Inflammatory macrophage (primary cell): ENCODE measurements at regions not wholly inside any gene's neighbourhood (a gene's known extent, or its start where the extent isn't known, plus 50 kb on each side); places are given as distances from the start of the nearest gene placed in this dataset.

Source experiments
- DNase-seq, 2 donors: peaks; one replicate each; pipeline ENCODE4 v3.0.0-alpha.2; 2020 to 2022

DNA sequence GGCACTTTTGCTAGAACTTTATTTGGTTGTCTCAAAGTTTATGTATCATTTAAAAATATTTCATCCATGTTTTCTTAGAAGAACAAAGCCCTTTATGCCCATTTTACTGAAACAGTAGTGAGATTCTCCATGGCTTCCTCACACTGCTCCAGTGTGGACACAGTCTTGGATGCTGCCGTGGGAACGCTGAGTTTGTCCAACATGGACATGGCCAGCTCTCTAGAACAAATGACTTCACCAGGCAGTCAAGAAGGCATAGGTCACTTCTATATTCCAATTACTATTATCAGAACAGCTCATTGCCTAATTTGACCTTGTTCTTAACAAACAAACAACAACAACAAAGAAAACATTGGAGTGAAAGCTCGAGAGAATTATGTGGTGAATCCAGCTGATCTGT lies 414.1 kb upstream of the ID2 start:
- no peak for DNase-seq

DNA sequence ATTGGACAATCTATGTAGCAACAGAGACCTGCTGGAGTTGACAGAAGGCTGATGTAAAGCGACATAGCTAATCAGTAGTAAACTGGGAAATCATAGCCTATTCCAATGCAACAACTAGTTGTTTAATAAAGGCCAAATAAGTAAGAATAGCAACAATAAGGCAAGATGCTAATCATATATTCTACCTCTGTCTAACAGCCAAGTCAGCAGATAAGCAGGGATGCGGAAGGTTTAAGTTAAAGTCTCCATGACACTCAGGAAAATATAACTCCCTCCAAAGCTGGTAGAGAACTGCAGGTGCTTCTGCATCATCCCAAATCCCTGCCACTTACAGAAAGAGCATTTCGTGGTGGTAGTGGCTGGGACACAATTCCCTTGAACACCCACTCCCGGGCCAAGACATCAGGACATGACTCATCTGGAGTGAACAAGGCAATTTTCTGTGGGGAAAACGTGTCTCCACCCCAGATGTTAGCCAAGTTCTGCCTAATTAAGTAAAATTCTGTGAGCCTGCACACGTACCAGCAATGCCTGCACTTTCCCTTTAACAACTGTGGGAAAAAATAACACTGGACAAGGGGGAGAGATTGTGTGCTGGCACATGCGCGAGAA lies 413.6 kb upstream of the ID2 start:
- peak; percentile 43 to 56 for DNase-seq

DNA sequence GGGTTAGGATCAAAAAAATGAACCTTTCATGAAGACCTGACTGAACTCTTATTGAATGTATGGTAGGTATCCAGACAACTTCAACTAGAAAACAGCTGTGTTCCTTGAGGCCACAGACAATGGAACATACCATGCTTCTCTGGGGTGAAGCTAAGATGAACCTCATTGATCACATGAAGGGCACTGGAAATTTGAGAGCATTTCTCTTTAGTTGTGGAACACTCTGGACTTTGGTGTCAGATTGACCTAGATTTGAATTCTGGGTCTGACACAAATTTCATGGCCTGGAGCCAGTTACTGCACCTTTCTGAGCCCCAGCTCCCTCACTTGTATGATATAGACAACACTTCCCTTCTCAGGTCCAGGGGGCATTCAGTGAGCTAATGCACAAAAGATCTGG lies 411.2 kb upstream of the ID2 start:
- DNase-seq, result no peak

DNA sequence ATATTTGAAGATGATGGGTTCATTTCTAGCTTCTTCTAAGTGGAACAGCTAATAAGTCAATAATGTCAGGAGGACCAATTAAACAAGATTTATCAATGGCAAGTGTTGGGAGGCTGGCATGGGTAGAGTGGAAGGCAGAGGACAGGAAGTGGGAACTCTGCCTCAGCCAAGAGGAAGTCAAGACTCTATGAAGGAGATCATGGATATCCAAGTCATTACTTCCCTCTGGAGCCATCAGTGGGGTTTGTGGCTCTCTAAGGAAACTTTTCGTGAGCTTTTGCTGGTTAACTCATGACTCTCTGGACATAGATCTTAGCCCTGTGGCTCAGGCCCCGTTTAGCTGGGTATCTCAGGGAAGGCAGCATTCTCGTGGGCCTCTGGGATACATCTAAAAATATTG lies 410.4 kb upstream of the ID2 start:
- peak; percentile 10 to 31 for DNase-seq

DNA sequence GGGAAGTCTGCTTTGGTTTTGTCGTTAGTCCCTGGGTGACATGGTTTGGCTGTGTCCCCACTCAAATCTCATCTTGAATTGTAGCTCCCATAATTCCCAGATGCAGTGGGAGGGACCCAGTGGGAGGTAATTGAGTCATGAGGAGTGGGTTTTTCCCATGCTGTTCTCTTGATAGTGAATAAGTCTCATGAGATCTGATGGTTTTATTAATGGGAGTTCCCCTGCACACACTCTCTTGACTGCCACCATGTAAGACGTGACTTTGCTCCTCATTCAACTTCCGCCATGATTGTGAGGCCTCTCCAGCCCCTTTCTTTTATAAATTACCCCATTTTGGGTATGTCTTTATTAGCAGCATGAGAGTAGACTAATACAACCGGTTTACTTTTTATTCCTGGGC lies 405.8 kb upstream of the ID2 start:
- DNase-seq, result no peak

DNA sequence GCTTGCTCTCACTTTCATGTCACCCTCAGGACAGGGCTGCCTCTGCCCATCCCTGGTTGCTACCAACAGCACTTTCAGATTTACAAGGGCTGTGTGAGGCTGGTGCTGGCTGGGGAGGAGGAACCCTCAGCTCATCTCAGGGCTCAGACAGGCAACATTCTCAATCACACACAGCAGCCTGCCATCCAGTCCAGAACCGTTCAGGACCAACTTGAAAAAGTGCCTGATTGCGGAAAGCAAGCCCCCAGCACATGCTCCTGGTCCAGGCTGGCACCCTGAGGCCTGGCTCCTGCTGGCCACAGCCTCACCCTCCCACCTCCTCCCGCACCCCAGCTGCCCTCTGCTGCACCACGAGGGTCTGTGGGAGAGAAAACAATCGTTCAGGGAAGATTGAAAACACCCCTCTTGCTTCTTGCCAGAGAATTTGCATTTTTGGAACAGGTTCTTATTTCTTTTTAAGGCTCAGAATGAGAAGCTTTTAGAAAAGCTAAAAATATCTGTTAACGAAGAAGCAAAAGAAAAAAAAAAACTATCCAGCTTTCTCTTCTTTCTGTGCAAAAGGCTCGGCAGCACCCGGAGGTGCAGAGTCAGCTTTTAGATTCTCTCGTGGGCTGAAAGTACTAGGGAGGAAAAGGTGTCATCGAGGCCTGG lies 403.8 kb upstream of the ID2 start:
- no peak for DNase-seq

DNA sequence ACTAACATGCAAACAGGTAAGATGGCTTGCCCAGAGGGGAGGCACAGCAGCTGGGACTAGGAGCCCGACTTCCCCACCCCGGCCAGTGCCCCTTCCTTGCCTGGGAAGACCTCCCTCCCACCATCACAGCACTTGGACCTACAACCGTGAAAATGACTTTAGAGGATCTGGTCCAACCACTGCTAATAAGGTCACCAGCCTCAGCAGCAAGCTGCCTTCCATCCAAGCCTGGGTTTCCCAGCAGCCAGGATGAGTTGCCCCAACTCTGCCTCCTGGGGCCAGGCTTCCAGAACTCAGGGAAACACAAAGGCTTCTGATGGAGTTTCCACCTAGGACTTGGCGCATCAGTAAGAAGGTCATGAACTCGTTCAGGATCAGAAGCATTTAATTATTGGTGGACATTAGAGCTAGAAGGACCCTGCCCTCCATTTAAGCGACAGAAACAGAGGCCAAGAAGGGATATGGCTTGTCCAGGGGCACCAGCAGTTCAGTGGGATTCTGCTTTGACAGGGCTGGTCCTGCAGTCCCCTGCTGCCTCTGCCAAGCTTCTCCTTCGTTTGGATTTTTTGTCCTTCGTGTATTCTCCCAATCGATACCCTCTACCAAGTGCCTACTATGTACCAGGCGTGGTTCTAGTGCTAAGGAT lies 403.0 kb upstream of the ID2 start:
- no peak for DNase-seq

DNA sequence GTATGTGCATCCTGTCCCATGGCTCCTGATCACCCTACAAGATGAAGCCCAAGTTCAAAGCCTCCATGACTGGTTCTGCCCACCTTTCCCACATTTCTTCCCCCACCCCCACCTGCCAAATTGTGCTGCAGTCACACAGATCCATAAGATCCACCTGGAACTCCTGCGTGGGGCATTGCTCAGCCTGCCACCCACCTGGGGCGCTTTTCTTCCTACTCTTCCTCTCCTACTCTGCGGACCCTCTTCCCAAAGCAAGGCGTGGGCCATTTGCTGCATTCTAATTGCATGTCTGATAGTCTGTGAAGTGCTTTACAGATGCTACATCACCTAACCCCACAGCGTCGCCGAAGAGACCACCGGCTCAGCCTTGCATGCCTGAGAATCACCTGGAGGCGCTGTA lies 402.4 kb upstream of the ID2 start:
- no peak for DNase-seq

DNA sequence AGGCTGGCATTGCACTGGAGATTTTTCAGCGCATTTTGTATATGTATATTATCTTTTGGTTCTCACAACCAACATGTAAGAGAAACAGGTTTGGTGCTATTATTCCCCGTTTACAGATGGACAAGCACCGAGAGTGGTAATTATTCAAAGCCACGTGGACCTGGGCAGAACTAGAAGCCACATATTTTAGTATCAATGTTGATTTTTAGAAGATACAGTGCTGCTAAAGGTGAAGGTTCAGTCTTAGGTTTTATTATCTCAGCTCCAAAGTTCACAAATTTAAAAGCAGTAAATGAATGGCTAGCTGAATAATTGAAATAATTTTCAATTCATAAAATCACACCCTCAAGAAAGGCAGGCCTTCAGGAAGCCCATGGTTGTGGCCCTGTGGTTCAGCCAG lies 400.6 kb upstream of the ID2 start:
- no peak for DNase-seq

DNA sequence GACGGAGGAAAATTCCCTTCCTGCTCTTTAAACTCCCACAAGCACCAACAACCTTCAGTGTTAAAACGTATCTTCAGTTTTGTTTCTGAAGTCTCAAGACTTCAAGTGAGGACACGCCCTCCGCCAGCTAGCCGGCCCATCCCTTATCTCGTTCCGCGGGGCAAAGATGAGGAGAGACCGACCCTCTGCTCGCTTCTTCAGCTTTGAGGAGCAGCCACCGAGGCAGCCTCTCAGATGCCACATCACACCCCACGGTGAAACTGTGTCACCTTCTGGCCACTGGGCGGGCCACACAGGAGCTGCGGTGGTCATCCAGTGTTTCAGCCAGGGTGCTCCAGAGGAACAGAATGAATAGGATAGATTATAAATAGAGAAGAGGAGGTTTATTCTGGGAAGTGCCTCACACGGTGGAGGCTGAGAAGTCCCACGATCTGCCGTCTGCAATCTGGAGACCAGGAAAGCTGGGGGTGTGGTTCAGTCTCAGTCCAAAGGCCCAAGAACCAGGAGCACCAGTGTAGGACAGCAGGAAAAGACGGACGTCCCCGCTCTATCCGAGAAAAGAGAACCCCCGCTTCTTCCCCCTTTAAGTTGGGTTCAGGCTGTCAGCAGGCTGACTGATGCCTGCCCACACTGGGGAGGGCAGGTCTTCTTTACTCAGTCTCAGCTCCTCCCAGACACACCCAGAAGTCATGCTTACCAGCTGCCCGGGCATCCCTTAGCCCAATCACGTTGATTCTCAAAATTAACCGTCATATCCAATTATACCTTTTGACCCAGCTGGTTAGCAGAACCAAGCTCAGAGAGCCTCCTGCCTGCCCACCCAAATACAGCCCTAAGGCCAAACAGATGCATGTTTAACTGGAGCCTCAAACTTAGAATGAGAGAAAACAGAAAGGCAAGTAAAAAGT lies 399.7 kb upstream of the ID2 start:
- no peak for DNase-seq

DNA sequence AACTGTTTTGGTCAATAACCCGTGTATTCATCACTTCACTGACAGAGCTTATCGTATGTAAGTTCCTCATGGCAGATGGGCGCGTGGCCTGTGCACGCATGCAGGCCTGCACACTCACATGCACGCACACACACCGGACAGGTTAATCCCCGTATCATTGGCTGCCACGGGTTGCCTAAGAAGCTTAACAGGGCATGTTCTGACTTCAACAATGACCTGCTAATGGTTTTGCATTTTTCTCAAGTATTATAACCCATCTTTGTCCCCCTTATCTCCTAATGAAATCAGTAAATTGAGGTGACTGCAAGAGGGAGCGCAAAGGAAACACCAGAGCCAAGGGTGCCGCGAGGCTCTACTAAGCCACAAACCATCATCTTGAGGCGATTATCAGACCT lies 399.0 kb upstream of the ID2 start:
- no peak for DNase-seq

DNA sequence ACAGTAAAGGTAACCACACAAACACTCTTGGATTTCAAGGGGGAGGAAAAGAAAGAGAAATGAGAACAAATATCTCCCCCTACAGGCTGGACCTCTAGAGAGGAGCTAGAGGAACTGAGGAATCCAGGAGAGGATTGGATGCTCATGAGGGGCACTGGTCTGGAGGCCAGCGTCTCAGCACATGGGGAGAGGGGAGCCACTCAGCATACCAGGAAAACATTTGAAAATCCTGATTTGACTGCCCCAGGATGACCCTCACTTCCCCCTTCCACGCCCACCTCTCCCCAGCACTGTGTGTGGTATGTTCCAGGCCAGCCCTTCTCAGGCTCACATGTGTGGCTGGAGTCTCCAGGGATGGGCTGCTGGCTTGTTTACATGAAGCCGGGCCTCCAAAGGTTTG lies 396.8 kb upstream of the ID2 start:
- peak; percentile 25 to 53 for DNase-seq

DNA sequence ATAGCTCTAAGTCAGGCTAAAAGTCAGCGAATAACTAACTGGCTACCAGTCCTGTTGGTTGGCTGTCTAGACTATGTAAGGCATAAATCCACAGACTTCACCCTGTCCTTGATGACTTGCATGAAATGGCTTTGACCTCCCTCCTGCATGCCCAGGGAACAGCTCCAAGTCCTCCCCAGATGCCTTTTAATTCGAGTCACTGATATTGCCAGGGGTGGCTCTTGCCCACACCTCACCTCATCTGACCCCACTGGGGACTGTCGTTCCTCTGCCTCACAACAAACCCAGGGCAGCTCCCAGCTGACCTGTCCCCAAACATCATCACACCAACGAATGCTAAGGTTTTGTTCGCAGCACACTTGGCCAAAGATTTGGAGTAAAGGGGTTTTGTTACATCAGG lies 396.0 kb upstream of the ID2 start:
- no peak for DNase-seq

DNA sequence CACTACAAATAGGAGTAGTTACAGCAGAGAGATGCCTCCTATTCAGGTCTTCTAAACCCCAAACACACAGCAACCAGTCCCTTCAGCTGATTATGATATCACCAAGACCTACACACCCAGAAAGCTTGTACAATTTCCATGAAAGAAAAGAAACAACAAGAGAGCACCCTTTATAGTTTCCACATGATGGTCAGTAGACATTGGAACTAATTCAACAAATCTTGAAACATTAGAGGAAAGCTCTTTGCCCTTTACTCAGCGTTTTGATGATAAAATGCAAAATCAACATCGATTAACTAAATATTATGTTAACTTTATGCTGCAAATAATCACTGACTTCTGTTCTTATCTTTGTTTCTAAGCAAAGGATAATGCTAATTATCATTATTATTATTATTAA lies 393.6 kb upstream of the ID2 start:
- no peak for DNase-seq

DNA sequence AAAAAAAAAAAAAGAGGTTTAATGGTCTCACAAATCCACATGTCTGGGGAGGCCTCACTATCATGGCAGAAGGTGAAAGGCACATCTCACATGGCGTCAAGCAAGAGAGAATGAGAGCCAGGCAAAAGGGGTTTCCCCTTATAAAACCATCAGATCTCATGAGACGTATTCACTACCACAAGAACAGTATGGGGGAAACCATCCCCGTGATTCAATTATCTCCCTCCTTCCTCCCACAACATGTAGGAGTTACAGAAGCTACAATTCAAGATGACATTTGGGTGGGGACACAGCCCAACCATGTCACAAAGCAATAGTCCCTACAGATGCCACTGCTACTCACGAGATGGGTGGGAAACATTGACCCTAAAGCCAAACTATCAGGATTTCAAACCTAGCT lies 392.7 kb upstream of the ID2 start:
- DNase-seq, result no peak

DNA sequence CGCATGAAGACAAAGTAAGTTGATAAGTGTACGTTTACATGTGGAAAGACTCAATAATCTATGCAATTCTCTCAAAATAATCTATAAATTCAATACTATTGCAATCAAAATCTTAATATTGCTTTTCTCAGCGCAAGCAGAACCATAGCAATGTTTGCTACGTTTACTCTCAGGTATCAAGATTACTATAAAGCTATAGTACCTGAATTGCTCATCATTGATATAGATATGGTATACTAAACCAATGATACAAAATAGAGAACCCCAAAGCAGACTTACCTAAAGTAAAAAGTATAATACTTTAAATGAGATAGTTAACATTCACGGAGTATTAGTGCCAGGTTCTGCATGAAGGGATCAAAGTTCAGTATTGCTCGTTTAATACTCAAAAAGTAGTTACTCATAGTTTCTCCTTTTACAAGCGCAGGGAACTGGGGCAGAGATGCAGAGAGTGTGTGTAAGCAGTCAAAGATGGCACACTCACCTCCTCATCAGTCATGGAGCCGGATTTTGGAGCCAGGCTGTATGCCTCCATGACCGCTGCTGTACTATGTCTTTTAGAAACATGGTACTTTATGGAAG lies 391.0 kb upstream of the ID2 start:
- no peak for DNase-seq

DNA sequence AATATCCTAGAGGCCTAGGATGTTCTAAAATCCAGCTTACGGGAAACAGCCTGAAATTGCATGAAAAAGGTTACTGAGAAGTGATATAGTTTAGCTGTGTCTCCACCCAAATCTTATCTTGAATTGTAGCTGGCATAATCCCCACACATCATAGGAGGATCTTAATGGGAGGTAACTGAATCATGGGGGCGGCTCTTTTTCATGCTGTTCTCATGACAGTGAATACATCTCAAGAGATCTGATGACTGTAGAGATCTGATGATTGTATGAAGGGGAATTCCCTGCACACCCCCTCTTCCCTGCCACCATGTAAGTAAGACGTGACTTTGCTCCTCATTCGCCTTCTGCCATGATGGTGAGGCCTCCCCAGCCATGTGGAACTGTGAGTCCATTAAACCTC lies 385.6 kb upstream of the ID2 start:
- peak; percentile 72 to 91 for DNase-seq

DNA sequence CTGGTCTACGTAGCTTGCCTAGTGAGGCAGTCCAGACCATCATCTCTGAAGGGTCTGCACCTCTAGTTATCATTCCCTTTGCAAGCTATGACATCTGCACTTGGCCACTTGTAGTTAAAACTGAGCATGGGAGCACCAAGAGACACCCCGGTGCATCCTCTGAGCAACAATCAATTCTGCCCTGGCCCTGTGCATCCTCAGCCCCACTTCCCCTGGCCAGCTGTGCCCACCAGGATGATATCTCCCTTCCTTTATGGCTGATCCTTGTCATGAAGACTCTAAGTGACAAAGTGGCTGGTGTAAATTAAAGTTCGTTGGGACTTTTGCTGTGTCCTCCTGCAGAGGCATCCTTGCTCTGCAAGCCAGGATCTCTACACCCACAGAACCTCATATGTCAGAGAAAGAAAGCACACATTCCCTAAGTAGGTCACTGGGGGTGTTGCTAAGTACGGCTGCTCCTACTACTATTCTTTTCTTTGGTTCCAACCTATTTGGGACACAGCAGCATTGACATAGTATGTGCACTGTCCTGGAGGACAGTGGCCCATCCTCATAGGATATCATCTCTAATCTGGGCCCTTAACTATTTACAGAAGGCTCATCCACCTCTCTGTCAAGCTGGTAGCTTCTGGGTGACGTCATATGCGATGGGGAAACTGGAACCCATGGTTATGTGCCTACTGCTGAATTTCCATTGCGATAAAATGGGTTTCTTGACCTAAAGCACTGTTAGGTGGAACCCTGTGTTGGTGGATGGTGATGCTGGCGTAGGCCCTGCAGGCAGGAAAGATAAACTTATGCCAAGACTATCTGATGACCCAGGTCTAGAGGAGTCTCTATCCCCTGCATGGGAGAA lies 384.3 kb upstream of the ID2 start:
- no peak for DNase-seq

DNA sequence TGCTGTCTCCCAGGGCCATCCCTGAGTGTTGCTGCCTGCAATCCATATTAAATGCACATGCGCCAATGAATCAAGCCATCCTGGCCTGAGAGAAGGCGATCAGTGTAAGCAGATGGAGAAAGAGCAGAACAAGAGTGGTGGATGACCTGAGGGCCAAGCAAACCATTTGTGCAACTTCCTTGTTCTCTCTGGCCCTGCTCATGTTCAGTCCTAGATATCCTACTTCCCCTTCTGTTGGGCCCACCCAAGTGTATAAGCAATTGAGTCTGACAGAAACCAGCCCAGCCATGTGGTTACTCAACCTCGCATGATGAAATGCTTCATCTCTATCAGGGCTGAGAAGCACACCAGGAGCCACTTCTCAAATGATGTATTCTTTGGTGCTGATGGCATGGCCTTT lies 383.1 kb upstream of the ID2 start:
- DNase-seq, result peak; percentile 98 to 99

DNA sequence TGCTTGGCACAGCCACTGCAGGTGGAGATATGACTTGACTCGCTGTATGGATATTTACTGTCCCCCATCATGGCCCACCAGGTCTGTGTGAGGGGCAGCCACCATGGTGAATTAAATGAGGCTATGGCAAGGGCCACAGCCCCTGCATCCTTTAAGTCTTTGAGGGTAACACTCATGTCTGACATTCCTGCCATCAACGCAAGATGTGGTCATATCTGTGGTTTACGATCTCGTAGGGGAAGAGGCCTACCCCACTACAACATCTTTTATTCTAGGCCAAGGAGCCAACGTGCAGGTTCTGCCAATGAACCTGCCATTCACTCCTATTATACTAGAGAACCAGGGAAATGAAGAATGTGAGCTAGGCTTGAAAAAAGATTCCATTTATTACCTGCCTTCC lies 381.6 kb upstream of the ID2 start:
- DNase-seq, result no peak

DNA sequence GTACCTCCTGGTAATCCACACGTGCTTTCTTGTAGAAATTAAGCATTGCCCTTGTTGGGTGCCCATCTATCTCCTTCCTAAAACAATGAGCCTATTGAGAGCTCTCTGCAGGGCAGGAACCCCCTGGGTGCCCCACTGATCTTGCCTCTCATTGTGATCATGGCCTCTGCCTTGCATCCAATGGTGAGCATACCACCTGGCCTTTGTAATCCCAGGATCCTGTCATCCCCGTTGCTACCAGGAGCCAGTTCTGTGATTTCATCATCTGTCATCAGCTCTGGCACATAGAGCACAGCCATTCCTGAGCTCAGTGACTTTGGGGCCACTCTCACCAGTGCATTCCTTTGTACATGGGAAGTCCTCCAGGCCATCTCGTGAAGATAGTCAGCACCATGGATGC lies 381.0 kb upstream of the ID2 start:
- DNase-seq, result no peak

DNA sequence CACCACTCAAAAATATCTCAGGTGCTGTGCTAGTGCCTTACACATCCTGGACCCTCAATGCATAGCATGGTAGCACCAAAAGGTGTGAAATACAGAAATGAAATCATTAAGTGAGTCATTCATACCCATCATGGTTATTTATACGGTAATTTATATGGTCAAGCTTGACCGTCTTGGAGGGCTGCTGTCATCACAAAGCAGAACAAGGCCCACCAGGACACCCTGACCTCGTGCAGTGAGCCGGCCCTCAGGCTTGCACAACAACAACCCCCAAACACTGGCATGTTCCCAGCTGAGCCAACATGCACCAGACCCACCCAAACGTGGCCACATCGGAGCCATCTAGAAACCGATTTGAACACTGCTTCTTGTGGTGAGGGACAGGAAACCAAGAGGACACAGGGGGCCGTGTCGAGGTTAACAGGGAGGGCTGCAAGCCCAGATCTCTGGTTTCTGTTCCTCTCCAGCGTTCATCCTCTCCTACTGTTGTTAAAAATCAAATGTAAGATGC lies 378.5 kb upstream of the ID2 start:
- peak; percentile 88 to 95 for DNase-seq
